Smooth muscle cell (in vitro differentiated cells): ENCODE measurements at regions not wholly inside any gene's neighbourhood (a gene's known extent, or its start where the extent isn't known, plus 50 kb on each side); places are given as distances from the start of the nearest gene placed in this dataset.

ENCODE experiments used
- DNase-seq: peaks from one replicate; lab custom pipeline; 2025; ENCODE audit not compliant: unreplicated experiment; lab: John Stamatoyannopoulos, UW
- H2AFZ ChIP-seq: fragments of 200-600 bp; sonication (generic); 2 replicates; pipeline ENCODE4 v1.6.0; 2016; ENCODE audit warnings: antibody characterized with exemption, low read depth, mild to moderate bottlenecking
- H3F3A ChIP-seq: fragments of 200-600 bp; sonication (generic); 2 replicates; pipeline ENCODE4 v1.6.0; 2017; ENCODE audit warnings: antibody characterized with exemption, low read depth
- H3K27ac ChIP-seq: fragments of 200-600 bp; sonication (generic); 2 replicates; pipeline ENCODE4 v1.5.1; 2016; ENCODE audit warnings: low read depth, mild to moderate bottlenecking
- H3K27me3 ChIP-seq: fragments of 200-600 bp; sonication (generic); 2 replicates; pipeline ENCODE4 v1.6.1; 2016; ENCODE audit warnings: low read depth, mild to moderate bottlenecking
- H3K36me3 ChIP-seq: fragments of 200-600 bp; sonication (generic); 2 replicates; pipeline ENCODE4 v1.5.1; 2016; ENCODE audit warnings: low read depth
- H3K4me1 ChIP-seq: fragments of 200-600 bp; sonication (generic); 2 replicates; pipeline ENCODE4 v1.5.1; 2016; ENCODE audit warnings: low read depth
- H3K4me2 ChIP-seq: fragments of 200-600 bp; sonication (generic); 2 replicates; pipeline ENCODE4 v1.6.0; 2016; ENCODE audit warnings: mild to moderate bottlenecking
- H3K4me3 ChIP-seq: fragments of 200-600 bp; sonication (generic); 2 replicates; pipeline ENCODE4 v1.5.1; 2016; ENCODE audit warnings: mild to moderate bottlenecking
- H3K79me2 ChIP-seq: fragments of 200-600 bp; sonication (generic); 2 replicates; pipeline ENCODE4 v1.6.0; 2016; ENCODE audit warnings: low read depth, mild to moderate bottlenecking
- H3K9ac ChIP-seq: fragments of 200-600 bp; sonication (generic); 2 replicates; pipeline ENCODE4 v1.6.0; 2016; ENCODE audit warnings: low read depth
- H3K9me3 ChIP-seq: fragments of 200-600 bp; sonication (generic); replicated peaks from 2 replicates; pipeline ENCODE4 v1.5.1; 2016; ENCODE audit warnings: low read depth
- H4K20me1 ChIP-seq: fragments of 200-600 bp; sonication (generic); 2 replicates; pipeline ENCODE4 v1.6.0; 2016; ENCODE audit warnings: low read depth
- CTCF ChIP-seq: fragments of 200-600 bp; sonication (generic); IDR thresholded peaks from 2 replicates; pipeline ENCODE4 v1.5.1; 2017; ENCODE audit warnings: borderline replicate concordance, mild to moderate bottlenecking, antibody characterized with exemption; ENCODE audit not compliant: insufficient read depth, poor library complexity, severe bottlenecking
- WGBS: methylation state at CpG from one replicate; pipeline ENCODE4 v1.1.7; 2016; ENCODE audit warnings: low lambda C conversion rate; 5-methylcytosine and 5-hydroxymethylcytosine counted together

DNA sequence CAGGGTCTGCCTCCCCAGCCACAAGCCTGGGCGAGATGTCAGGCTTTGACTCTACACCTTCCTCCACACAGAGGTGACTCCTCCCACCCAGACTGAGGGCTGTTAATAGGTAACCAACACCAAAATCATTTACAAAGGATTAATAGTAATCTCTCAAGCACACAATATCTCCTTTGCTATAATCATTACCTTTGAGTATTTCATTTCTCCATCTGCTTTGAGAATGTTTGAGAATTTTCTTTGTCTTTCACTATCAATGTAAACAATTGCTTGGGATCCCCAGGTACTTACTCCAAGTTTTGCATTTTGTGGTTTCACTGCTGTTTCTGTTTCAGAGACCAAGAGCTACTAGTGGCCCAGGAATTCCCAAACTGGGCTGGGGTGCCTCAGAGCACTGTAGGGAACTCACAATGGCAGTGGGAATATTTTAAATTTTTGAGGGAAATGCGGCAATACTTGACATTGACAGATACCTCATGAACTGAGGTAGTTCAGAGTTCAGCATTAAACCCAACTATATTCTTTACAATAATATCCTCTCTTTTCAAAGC lies 166.4 kb upstream of the MGAT5 start:
- TF ChIP-seq CTCF, result no peak
- H3K36me3 ChIP-seq, result no peaks in the 10 kb centered on the region
- H2AFZ ChIP-seq, result no peak overlapping the region
- no peak overlapping the region for H3K9ac ChIP-seq
- H3K79me2 ChIP-seq, result no peaks in the 10 kb centered on the region
- H3F3A ChIP-seq, result no peaks in the 10 kb centered on the region
- DNase-seq, result no peak
- H3K9me3 ChIP-seq, result no peaks in the 10 kb centered on the region
- H3K4me1 ChIP-seq, result peaks cover 3% of the 10 kb centered on the region
- no peaks in the 10 kb centered on the region for H3K27me3 ChIP-seq
- H3K4me3 ChIP-seq, result no peak overlapping the region
- WGBS, result 78% methylated on average over 2 of the region's 2 CpGs
- no peak overlapping the region for H3K27ac ChIP-seq
- no peaks in the 10 kb centered on the region for H4K20me1 ChIP-seq
- H3K4me2 ChIP-seq, result no peak overlapping the region

DNA sequence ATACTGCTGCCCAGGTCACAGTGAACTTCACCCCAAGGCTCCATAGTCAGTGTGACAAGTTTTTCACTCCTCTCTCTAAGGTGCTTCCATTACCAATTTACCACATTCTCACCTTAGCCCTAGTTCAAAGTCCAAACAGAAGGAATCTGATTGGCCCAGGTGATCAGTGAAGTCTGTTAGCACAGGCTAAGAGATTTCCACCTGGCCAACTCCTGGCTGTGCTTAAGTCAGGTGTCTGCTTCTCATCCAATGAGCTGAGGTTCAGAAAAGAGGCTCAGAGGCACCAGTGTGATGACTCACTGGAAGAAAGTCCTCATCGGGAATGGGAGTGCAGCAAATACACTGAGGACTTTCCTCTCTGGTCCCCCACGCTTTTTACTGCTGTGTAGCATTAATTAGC lies 164.4 kb upstream of the MGAT5 start:
- Histone ChIP-seq H3K9ac (no peak overlapping the region), H2AFZ (no peak overlapping the region), H3K27me3 (no peaks in the 10 kb centered on the region), H3K4me1 (peaks cover 3% of the 10 kb centered on the region), H3K9me3 (no peaks in the 10 kb centered on the region), H3K79me2 (no peaks in the 10 kb centered on the region), H4K20me1 (no peaks in the 10 kb centered on the region), H3K27ac (no peak overlapping the region), H3F3A (no peaks in the 10 kb centered on the region), H3K4me2 (no peak overlapping the region), H3K4me3 (no peak overlapping the region), H3K36me3 (no peaks in the 10 kb centered on the region)
- no peak for TF ChIP-seq CTCF
- 72% methylated on average over 2 of the region's 2 CpGs for WGBS
- DNase-seq, result no peak

DNA sequence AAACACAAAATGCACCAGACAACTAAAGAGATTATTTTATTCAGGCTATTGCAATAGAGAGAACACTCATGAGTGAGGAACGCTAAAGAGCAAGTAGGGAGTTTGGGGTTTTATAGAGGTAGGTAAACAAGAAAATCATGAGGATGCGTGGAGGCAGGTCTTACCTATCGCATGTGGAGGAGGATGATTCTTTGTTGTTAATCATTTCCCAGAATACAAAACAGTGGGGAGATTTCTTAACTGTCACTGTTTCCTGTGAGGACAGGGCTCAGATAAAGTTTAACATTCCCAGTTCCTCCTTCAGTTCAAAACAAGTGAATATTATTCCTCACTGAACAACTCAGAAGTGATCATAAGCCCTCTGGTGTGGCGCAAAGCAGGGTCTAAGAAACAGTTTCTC lies 156.1 kb upstream of the MGAT5 start:
- H3K27ac ChIP-seq, result no peak overlapping the region
- H3K9me3 ChIP-seq, result no peaks in the 10 kb centered on the region
- H3K4me3 ChIP-seq, result no peak overlapping the region
- H3K79me2 ChIP-seq, result no peaks in the 10 kb centered on the region
- no peaks in the 10 kb centered on the region for H3K4me1 ChIP-seq
- no peak overlapping the region for H2AFZ ChIP-seq
- peaks cover 4% of the 10 kb centered on the region for H3K27me3 ChIP-seq
- no peaks in the 10 kb centered on the region for H4K20me1 ChIP-seq
- no peak overlapping the region for H3K4me2 ChIP-seq
- DNase-seq, result no peak
- no peaks in the 10 kb centered on the region for H3K36me3 ChIP-seq
- no peak overlapping the region for H3K9ac ChIP-seq
- 92% methylated on average over 4 of the region's 4 CpGs for whole genome bisulfite sequencing
- no peak for TF ChIP-seq CTCF
- H3F3A ChIP-seq, result no peaks in the 10 kb centered on the region

GRCh38 chr2:134098321-134098720 lies 155.6 kb upstream of the MGAT5 start:
- Histone ChIP-seq H3K27me3 (peaks cover 4% of the 10 kb centered on the region), H3K79me2 (no peaks in the 10 kb centered on the region), H3K9ac (no peak overlapping the region), H3K4me3 (no peak overlapping the region), H3K9me3 (no peaks in the 10 kb centered on the region), H3K4me2 (no peak overlapping the region), H3K4me1 (no peaks in the 10 kb centered on the region), H2AFZ (no peak overlapping the region), H3F3A (no peaks in the 10 kb centered on the region), H3K27ac (no peak overlapping the region), H3K36me3 (no peaks in the 10 kb centered on the region), H4K20me1 (no peaks in the 10 kb centered on the region)
- DNase-seq, result no peak
- WGBS, result 82% methylated on average over 3 of the region's 3 CpGs
- TF ChIP-seq CTCF, result no peak
